Liver (tissue), 8 donors: ENCODE measurements at regions not wholly inside any gene's neighbourhood (a gene's known extent, or its start where the extent isn't known, plus 50 kb on each side); places are given as distances from the start of the nearest gene placed in this dataset.

ENCODE experiments used
- DNase-seq: peaks from one replicate; pipeline ENCODE4 v3.0.0-alpha.2; 2017; ENCODE audit warnings: low spot score
- H3K27ac ChIP-seq, 2 donors: one replicate each; pipeline ENCODE4 v1.7.0; 2013; ENCODE audit warnings: inconsistent platforms in 2 of 2, low read length in 2 of 2, control low read depth in 1 of 2, low read depth in 1 of 2, mild to moderate bottlenecking in 1 of 2
- H3K27me3 ChIP-seq, 4 donors: one replicate each; pipeline versions ENCODE4 v1.6.1 to v1.7.0; 2013; ENCODE audit warnings: low read length in 3 of 4, inconsistent platforms in 1 of 4, mild to moderate bottlenecking in 1 of 4, moderate library complexity in 1 of 4; ENCODE audit not compliant: control insufficient read depth in 4 of 4, insufficient read depth in 4 of 4
- H3K36me3 ChIP-seq, 4 donors: one replicate each; pipeline versions ENCODE4 v1.6.1 to v1.7.0; 2013; ENCODE audit warnings: low read length in 3 of 4, mild to moderate bottlenecking in 3 of 4, low read depth in 1 of 4, moderate library complexity in 1 of 4; ENCODE audit not compliant: control insufficient read depth in 4 of 4, insufficient read depth in 3 of 4
- H3K4me1 ChIP-seq, 4 donors: one replicate each; pipeline versions ENCODE4 v1.6.1 to v1.7.0; 2013; ENCODE audit warnings: low read length in 3 of 4, mild to moderate bottlenecking in 3 of 4, moderate library complexity in 1 of 4; ENCODE audit not compliant: control insufficient read depth in 4 of 4, insufficient read depth in 4 of 4
- H3K4me3 ChIP-seq, 3 donors: one replicate each; pipeline versions ENCODE4 v1.6.1 to v1.7.0; 2013; ENCODE audit warnings: low read length in 3 of 3, control low read depth in 1 of 3, low read depth in 1 of 3, mild to moderate bottlenecking in 1 of 3
- H3K9ac ChIP-seq, 2 donors: one replicate each; pipeline ENCODE4 v1.7.0; 2013; ENCODE audit warnings: low read length in 2 of 2, mild to moderate bottlenecking in 2 of 2, moderate library complexity in 2 of 2, control low read depth in 1 of 2, low read depth in 1 of 2
- H3K9me3 ChIP-seq, 4 donors: one replicate each; pipeline versions ENCODE4 v1.6.1 to v1.7.0; 2013; ENCODE audit warnings: low read length in 3 of 4; ENCODE audit not compliant: control insufficient read depth in 4 of 4
- ATF3 ChIP-seq: IDR thresholded peaks from 2 replicates; pipeline ENCODE4 v1.6.1; 2016; ENCODE audit warnings: antibody characterized with exemption
- CTCF ChIP-seq: fragments of 150-350 bp; IDR thresholded peaks from 2 replicates; pipeline ENCODE4 v1.5.1; 2017; ENCODE audit warnings: improper control_type of control experiment, low read depth, low read length; ENCODE audit not compliant: missing input control
- EGR1 ChIP-seq, 2 donors: IDR thresholded peaks; 2 replicates each; pipeline ENCODE4 v1.6.1; 2016 to 2018; ENCODE audit warnings: antibody characterized with exemption in 2 of 2, low read depth in 2 of 2
- FOXA1 ChIP-seq: IDR thresholded peaks from 2 replicates; pipeline ENCODE4 v1.6.1; 2016; ENCODE audit warnings: antibody characterized with exemption
- FOXA2 ChIP-seq: IDR thresholded peaks from 2 replicates; pipeline ENCODE4 v1.6.1; 2016; ENCODE audit warnings: antibody characterized with exemption
- GABPA ChIP-seq, 2 donors: IDR thresholded peaks in 1 of 2; conservative IDR thresholded peaks in 1 of 2; 2 replicates each; pipeline ENCODE4 v1.6.1; 2016; ENCODE audit warnings: antibody characterized with exemption in 2 of 2, mild to moderate bottlenecking in 1 of 2, moderate library complexity in 1 of 2
- HNF4A ChIP-seq, 2 donors: conservative IDR thresholded peaks; 2 replicates each; pipeline ENCODE4 v1.6.1; 2016; ENCODE audit warnings: antibody characterized with exemption in 2 of 2, mild to moderate bottlenecking in 2 of 2
- HNF4G ChIP-seq: IDR thresholded peaks from 2 replicates; pipeline ENCODE4 v1.6.1; 2016; ENCODE audit warnings: antibody characterized with exemption
- JUND ChIP-seq, 2 donors: IDR thresholded peaks; 2 replicates each; pipeline ENCODE4 v1.6.1; 2016; ENCODE audit warnings: antibody characterized with exemption in 2 of 2
- MAX ChIP-seq: IDR thresholded peaks from 2 replicates; pipeline ENCODE4 v1.6.1; 2016; ENCODE audit warnings: antibody characterized with exemption
- NR2F2 ChIP-seq: IDR thresholded peaks from 2 replicates; pipeline ENCODE4 v1.6.1; 2016; ENCODE audit warnings: antibody characterized with exemption
- RAD21 ChIP-seq, 2 donors: IDR thresholded peaks; 2 replicates each; pipeline ENCODE4 v1.6.1; 2016; ENCODE audit warnings: antibody characterized with exemption in 2 of 2, mild to moderate bottlenecking in 2 of 2
- REST ChIP-seq: IDR thresholded peaks from 2 replicates; pipeline ENCODE4 v1.6.1; 2016; ENCODE audit warnings: antibody characterized with exemption, mild to moderate bottlenecking
- RXRA ChIP-seq, 2 donors: IDR thresholded peaks; 2 replicates each; pipeline ENCODE4 v1.6.1; 2017 to 2018; ENCODE audit warnings: antibody characterized with exemption in 2 of 2, mild to moderate bottlenecking in 1 of 2
- SP1 ChIP-seq: IDR thresholded peaks from 2 replicates; pipeline ENCODE4 v1.6.1; 2018; ENCODE audit warnings: antibody characterized with exemption, mild to moderate bottlenecking
- TAF1 ChIP-seq: conservative IDR thresholded peaks from 2 replicates; pipeline ENCODE4 v1.6.1; 2016; ENCODE audit warnings: antibody characterized with exemption, mild to moderate bottlenecking
- YY1 ChIP-seq: IDR thresholded peaks from 2 replicates; pipeline ENCODE4 v1.6.1; 2016; ENCODE audit warnings: antibody characterized with exemption, mild to moderate bottlenecking
- WGBS: extraction: QIAGEN DNeasy Blood & Tissue Kit; methylation state at CpG from one replicate; pipeline ENCODE4 v1.1.7; 2013; 5-methylcytosine and 5-hydroxymethylcytosine counted together
- TF ChIP-seq, protein P1 (sequence below): IDR thresholded peaks from 2 replicates; pipeline ENCODE4 v1.6.1; 2016; ENCODE audit warnings: antibody characterized with exemption
- donor health status: healthy.
- donor health status: healthy.
- donor health status: healthy.
- donor health status: healthy.
- donor health status: healthy.

- Histone ChIP-seq H3K9me3 (no peaks in the 10 kb centered on the region), H3K27me3 (no peaks in the 10 kb centered on the region), H3K9ac (no peak overlapping the region), H3K4me3 (no peak overlapping the region), H3K27ac (no peak overlapping the region), H3K4me1 (no peaks in the 10 kb centered on the region), H3K36me3 (no peaks in the 10 kb centered on the region)
- 100% methylated on average over 1 of the region's 1 CpG for WGBS
- no peak for TF ChIP-seq CTCF
- no peak for TF ChIP-seq FOXA1
- TF ChIP-seq RXRA (IDR thresholded peaks at IDR 0.05) = no peak
- TF ChIP-seq REST = no peak
- no peak for TF ChIP-seq TAF1
- TF ChIP-seq ATF3 = no peak
- no peak for TF ChIP-seq EGR1 (IDR thresholded peaks at IDR 0.05; ENCODE audit: low read depth in 2 of 2)
- TF ChIP-seq MAX = no peak
- no peak for TF ChIP-seq HNF4A (conservative IDR thresholded peaks at IDR 0.05)
- TF ChIP-seq HNF4G = no peak
- no peak for TF ChIP-seq NR2F2
- TF ChIP-seq FOXA2 = no peak
- TF ChIP-seq RAD21 (IDR thresholded peaks at IDR 0.05) = no peak
- no peak for TF ChIP-seq GABPA (IDR thresholded peaks at IDR 0.05 in 1 of 2, conservative IDR thresholded peaks at IDR 0.05 in 1 of 2)
- TF ChIP-seq YY1 = no peak
- no peak for TF ChIP-seq SP1
- no peak for TF ChIP-seq JUND (IDR thresholded peaks at IDR 0.05)
- TF ChIP-seq, protein P1, sequence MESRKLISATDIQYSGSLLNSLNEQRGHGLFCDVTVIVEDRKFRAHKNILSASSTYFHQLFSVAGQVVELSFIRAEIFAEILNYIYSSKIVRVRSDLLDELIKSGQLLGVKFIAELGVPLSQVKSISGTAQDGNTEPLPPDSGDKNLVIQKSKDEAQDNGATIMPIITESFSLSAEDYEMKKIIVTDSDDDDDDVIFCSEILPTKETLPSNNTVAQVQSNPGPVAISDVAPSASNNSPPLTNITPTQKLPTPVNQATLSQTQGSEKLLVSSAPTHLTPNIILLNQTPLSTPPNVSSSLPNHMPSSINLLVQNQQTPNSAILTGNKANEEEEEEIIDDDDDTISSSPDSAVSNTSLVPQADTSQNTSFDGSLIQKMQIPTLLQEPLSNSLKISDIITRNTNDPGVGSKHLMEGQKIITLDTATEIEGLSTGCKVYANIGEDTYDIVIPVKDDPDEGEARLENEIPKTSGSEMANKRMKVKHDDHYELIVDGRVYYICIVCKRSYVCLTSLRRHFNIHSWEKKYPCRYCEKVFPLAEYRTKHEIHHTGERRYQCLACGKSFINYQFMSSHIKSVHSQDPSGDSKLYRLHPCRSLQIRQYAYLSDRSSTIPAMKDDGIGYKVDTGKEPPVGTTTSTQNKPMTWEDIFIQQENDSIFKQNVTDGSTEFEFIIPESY = no peak
- no peak for DNase-seq
Observed at GRCh38 chr21:15233611-15234010, 168.8 kb upstream of the NRIP1 start.

- 97% methylated on average over 2 of the region's 2 CpGs for whole genome bisulfite sequencing
- no peak for DNase-seq
- Histone ChIP-seq H3K4me1 (no peaks in the 10 kb centered on the region), H3K9ac (no peak overlapping the region), H3K4me3 (no peak overlapping the region), H3K9me3 (no peaks in the 10 kb centered on the region), H3K27me3 (no peaks in the 10 kb centered on the region), H3K27ac (no peak overlapping the region), H3K36me3 (no peaks in the 10 kb centered on the region)
- TF ChIP-seq YY1 (no peak), HNF4A (conservative IDR thresholded peaks at IDR 0.05) (no peak), SP1 (no peak), RAD21 (IDR thresholded peaks at IDR 0.05) (no peak), GABPA (IDR thresholded peaks at IDR 0.05 in 1 of 2, conservative IDR thresholded peaks at IDR 0.05 in 1 of 2) (no peak)
Observed at GRCh38 chr21:15236111-15236510, 171.3 kb upstream of the NRIP1 start.
